ENCODE measurements at regions not wholly inside any gene's neighbourhood (a gene's known extent, or its start where the extent isn't known, plus 50 kb on each side); places are given as distances from the start of the nearest gene placed in this dataset.

DNA sequence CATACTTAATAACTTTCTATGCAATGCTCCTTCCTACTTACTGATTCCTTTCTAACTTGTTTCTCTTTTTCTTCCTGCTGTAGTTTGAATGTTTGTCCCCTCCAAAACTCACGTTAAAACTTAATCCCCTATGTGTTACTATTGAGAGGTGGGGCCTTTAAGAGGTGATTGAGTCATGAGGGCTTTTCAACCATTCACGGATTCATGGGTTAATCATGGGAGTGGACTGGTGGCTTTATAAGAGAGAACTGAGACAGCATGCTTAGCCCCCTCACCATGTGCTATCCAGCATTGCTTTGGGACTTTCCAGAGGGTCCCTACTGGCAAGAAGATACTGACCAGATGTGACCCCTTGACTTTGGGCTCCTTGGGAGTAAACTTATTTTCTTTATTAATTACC, 66.0 kb upstream of the TRIM9 start:
- Histone ChIP-seq H3K9me3 (ENCODE audit: low read depth) (no peaks in the 10 kb centered on the region), H2AFZ (no peak overlapping the region), H3K79me2 (no peaks in the 10 kb centered on the region), H4K20me1 (ENCODE audit: insufficient read depth, poor library complexity, severe bottlenecking) (no peaks in the 10 kb centered on the region), H3K27ac (no peak overlapping the region), H3K4me3 (no peak overlapping the region), H3K27me3 (no peaks in the 10 kb centered on the region), H3K4me2 (no peak overlapping the region), H3K4me1 (ENCODE audit: insufficient read depth) (peaks cover 3% of the 10 kb centered on the region), H3K36me3 (replicated peaks; ENCODE audit: insufficient read depth, low read depth) (no peaks in the 10 kb centered on the region), H3K9me2 (replicated peaks; ENCODE audit: insufficient read depth) (no peaks in the 10 kb centered on the region)
- TF ChIP-seq, protein P1, sequence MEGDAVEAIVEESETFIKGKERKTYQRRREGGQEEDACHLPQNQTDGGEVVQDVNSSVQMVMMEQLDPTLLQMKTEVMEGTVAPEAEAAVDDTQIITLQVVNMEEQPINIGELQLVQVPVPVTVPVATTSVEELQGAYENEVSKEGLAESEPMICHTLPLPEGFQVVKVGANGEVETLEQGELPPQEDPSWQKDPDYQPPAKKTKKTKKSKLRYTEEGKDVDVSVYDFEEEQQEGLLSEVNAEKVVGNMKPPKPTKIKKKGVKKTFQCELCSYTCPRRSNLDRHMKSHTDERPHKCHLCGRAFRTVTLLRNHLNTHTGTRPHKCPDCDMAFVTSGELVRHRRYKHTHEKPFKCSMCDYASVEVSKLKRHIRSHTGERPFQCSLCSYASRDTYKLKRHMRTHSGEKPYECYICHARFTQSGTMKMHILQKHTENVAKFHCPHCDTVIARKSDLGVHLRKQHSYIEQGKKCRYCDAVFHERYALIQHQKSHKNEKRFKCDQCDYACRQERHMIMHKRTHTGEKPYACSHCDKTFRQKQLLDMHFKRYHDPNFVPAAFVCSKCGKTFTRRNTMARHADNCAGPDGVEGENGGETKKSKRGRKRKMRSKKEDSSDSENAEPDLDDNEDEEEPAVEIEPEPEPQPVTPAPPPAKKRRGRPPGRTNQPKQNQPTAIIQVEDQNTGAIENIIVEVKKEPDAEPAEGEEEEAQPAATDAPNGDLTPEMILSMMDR (IDR thresholded peaks at IDR 0.05; ENCODE audit: poor library complexity) = no peak
- TF ChIP-seq EZH2 (IDR thresholded peaks at IDR 0.05; ENCODE audit: borderline replicate concordance) (no peak), EZH2phosphoT487 (IDR thresholded peaks at IDR 0.05; ENCODE audit: low read depth, severe bottlenecking, unreplicated experiment) (no peak)
- 76% methylated on average over 2 of the region's 2 CpGs for WGBS (ENCODE audit: low lambda C conversion rate, missing lambda C conversion rate)
- no peak for DNase-seq (ENCODE audit: low spot score)

DNA sequence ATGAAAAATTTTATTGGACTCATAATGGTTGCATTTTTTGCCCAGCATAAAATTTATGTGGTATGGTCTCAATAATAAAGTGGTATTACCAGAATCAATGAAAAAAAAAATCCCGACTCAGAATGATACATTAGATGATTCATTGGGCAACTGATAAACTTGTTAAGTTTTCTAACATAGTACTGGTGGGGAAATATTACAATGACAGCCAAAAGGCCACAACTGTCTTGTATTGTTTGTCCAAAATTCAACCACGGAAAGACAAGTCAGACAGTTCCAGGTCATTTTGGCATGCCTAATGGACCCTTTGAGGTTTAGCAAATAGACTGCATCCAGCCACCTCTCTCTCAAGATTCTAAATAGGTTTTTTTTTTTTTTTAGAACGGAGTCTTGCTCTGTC, 70.5 kb upstream of the TRIM9 start:
- DNase-seq (ENCODE audit: low spot score) = no peak
- TF ChIP-seq EZH2 (IDR thresholded peaks at IDR 0.05; ENCODE audit: borderline replicate concordance) (no peak), EZH2phosphoT487 (IDR thresholded peaks at IDR 0.05; ENCODE audit: low read depth, severe bottlenecking, unreplicated experiment) (no peak)
- TF ChIP-seq, protein P1 (IDR thresholded peaks at IDR 0.05; ENCODE audit: poor library complexity) = no peak
- no peak overlapping the region for H3K27ac ChIP-seq
- H3K4me3 ChIP-seq = no peak overlapping the region
- H3K9me2 ChIP-seq (replicated peaks; ENCODE audit: insufficient read depth) = no peaks in the 10 kb centered on the region
- H3K27me3 ChIP-seq = no peaks in the 10 kb centered on the region
- no peaks in the 10 kb centered on the region for H3K9me3 ChIP-seq (ENCODE audit: low read depth)
- no peak overlapping the region for H2AFZ ChIP-seq
- H3K4me1 ChIP-seq (ENCODE audit: insufficient read depth) = no peaks in the 10 kb centered on the region
- no peaks in the 10 kb centered on the region for H3K36me3 ChIP-seq (replicated peaks; ENCODE audit: insufficient read depth, low read depth)
- H3K4me2 ChIP-seq = no peak overlapping the region
- no peaks in the 10 kb centered on the region for H4K20me1 ChIP-seq (ENCODE audit: insufficient read depth, poor library complexity, severe bottlenecking)
- no peaks in the 10 kb centered on the region for H3K79me2 ChIP-seq
- 95% methylated on average over 3 of the region's 3 CpGs for WGBS (ENCODE audit: low lambda C conversion rate, missing lambda C conversion rate)

DNA sequence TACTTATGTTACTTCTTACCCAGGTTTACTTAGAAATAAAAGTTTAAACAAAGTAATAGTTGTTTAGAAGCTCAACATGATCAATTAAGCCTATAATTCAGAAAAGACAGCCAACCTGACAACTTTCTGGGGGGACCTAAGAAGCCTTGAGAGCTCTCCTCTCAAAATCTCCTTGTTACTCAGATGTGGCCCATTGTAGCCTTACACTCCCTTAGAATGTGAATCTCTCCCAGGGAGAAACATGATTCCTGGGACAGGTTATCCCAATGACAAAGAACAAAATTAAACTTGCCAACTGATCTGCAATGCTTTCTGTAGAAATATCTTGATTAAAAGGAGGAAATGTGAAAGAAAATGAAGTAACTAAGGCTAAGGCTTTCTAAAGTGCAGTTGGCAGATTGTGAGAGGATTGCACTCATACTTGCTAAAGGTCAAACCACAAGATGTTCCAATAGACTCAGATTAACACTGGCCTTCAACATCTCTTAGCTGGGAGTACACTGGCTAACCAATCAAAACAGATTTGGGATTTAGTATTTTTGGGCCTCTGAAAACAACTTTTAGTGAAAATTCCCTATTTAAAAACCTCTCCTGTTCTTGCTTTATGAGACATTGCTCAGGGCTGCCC, 72.3 kb upstream of the TMX1 start:
- H4K20me1 ChIP-seq (ENCODE audit: insufficient read depth, poor library complexity, severe bottlenecking) = no peaks in the 10 kb centered on the region
- no peaks in the 10 kb centered on the region for H3K36me3 ChIP-seq (replicated peaks; ENCODE audit: insufficient read depth, low read depth)
- H2AFZ ChIP-seq = no peak overlapping the region
- H3K4me2 ChIP-seq = no peak overlapping the region
- no peaks in the 10 kb centered on the region for H3K9me2 ChIP-seq (replicated peaks; ENCODE audit: insufficient read depth)
- no peaks in the 10 kb centered on the region for H3K27me3 ChIP-seq
- no peaks in the 10 kb centered on the region for H3K79me2 ChIP-seq
- no peaks in the 10 kb centered on the region for H3K9me3 ChIP-seq (ENCODE audit: low read depth)
- no peak for DNase-seq (ENCODE audit: low spot score)
- no peaks in the 10 kb centered on the region for H3K4me1 ChIP-seq (ENCODE audit: insufficient read depth)
- H3K4me3 ChIP-seq = no peak overlapping the region
- TF ChIP-seq EZH2 (IDR thresholded peaks at IDR 0.05; ENCODE audit: borderline replicate concordance) (no peak), EZH2phosphoT487 (IDR thresholded peaks at IDR 0.05; ENCODE audit: low read depth, severe bottlenecking, unreplicated experiment) (no peak)
- TF ChIP-seq, protein P1 (IDR thresholded peaks at IDR 0.05; ENCODE audit: poor library complexity) = no peak
- no peak overlapping the region for H3K27ac ChIP-seq

DNA sequence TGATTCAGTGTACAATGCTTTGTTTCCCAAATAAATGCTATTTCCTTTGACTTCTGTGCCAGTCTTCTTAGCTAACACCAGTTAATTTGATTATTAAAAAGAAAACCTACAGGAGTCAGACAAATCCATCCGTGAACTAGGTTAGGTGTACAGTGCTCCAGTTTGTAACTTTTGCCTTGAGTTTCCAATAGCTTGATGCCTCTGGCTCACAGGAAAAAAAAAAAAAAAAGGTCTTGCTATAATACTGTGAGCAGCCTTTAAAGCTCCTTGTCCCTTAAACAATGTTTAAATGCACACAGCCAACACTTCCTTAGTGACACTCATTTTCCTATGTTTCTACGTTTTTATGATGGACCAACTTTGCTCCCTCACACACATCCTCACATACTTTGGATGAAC, 71.8 kb upstream of the TMX1 start:
- Histone ChIP-seq H3K4me1 (ENCODE audit: insufficient read depth) (no peaks in the 10 kb centered on the region), H3K36me3 (replicated peaks; ENCODE audit: insufficient read depth, low read depth) (no peaks in the 10 kb centered on the region), H3K79me2 (no peaks in the 10 kb centered on the region), H4K20me1 (ENCODE audit: insufficient read depth, poor library complexity, severe bottlenecking) (no peaks in the 10 kb centered on the region), H3K4me2 (no peak overlapping the region), H3K27ac (no peak overlapping the region), H3K9me2 (replicated peaks; ENCODE audit: insufficient read depth) (no peaks in the 10 kb centered on the region), H2AFZ (no peak overlapping the region), H3K4me3 (no peak overlapping the region), H3K9me3 (ENCODE audit: low read depth) (no peaks in the 10 kb centered on the region), H3K27me3 (no peaks in the 10 kb centered on the region)
- 50% methylated on average over 2 of the region's 2 CpGs for WGBS (ENCODE audit: low lambda C conversion rate, missing lambda C conversion rate)
- DNase-seq (ENCODE audit: low spot score) = no peak
- TF ChIP-seq EZH2 (IDR thresholded peaks at IDR 0.05; ENCODE audit: borderline replicate concordance) = no peak
- TF ChIP-seq, protein P1 (IDR thresholded peaks at IDR 0.05; ENCODE audit: poor library complexity) = no peak

Measured in hepatocyte (in vitro differentiated cells).